HFFc6 (cell line): ENCODE measurements at regions not wholly inside any gene's neighbourhood (a gene's known extent, or its start where the extent isn't known, plus 50 kb on each side); places are given as distances from the start of the nearest gene placed in this dataset.
"Not testable (repeated sequence)": the region's sequence is repeated elsewhere in the genome, so short reads cannot be mapped to it uniquely, and the experiment has no call there.

Experiments used
- DNase-seq: peaks from one replicate; pipeline ENCODE4 v3.0.0-alpha.2; 2018
- H3K27ac Mint-ChIP-seq: 2 replicates; pipeline ENCODE4 v1.8.0; 2020; ENCODE audit warnings: mild to moderate bottlenecking, mixed read lengths
- H3K27me3 Mint-ChIP-seq: 2 replicates; pipeline ENCODE4 v1.8.0; 2021; ENCODE audit warnings: mild to moderate bottlenecking, moderate library complexity, mixed read lengths; ENCODE audit not compliant: insufficient read depth
- H3K36me3 Mint-ChIP-seq: 2 replicates; pipeline ENCODE4 v1.8.0; 2021; ENCODE audit warnings: low read depth, mixed read lengths
- H3K4me1 Mint-ChIP-seq: 2 replicates; pipeline ENCODE4 v1.8.0; 2020; ENCODE audit warnings: low read depth, mixed read lengths
- H3K4me3 Mint-ChIP-seq: 2 replicates; pipeline ENCODE4 v1.8.0; 2020; ENCODE audit warnings: mild to moderate bottlenecking, moderate library complexity, mixed read lengths
- H3K9me3 Mint-ChIP-seq: 2 replicates; pipeline ENCODE4 v1.8.0; 2020; ENCODE audit warnings: mild to moderate bottlenecking, mixed read lengths
- TF ChIP-seq, protein P1 (sequence below): fragments of 200-600 bp; sonication (generic); IDR thresholded peaks from 2 replicates; pipeline ENCODE4 v1.5.0; 2021; ENCODE audit warnings: antibody characterized with exemption, mild to moderate bottlenecking

DNA sequence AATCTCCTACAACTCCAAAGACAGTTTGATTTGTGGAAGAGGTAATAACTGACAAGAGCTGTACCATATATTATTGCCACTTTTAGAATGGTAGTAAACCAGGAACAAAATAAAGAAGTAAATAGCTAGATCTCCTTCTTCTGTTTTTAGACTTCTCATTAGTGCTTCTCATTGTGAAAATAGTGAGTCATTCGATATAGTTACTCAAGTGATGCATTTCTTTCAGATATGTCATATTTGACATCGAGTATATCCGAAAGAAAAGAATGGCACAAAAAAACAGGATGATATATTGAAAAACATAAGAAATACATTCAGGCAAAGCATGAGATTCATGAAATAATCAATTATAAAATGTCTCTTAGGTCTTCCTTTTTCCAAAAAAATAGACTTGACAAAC lies 1346.1 kb downstream of the BRINP3 start:
- peaks cover 32% of the 10 kb centered on the region for H3K9me3 Mint-ChIP-seq
- no peaks in the 10 kb centered on the region for H3K4me1 Mint-ChIP-seq
- H3K4me3 Mint-ChIP-seq: no peak overlapping the region
- DNase-seq: no peak
- peaks cover 1% of the 10 kb centered on the region; the same call in 1 of the 2 replicates for H3K27me3 Mint-ChIP-seq
- no peaks in the 10 kb centered on the region for H3K36me3 Mint-ChIP-seq
- H3K27ac Mint-ChIP-seq: no peak overlapping the region
- TF ChIP-seq, protein P1, sequence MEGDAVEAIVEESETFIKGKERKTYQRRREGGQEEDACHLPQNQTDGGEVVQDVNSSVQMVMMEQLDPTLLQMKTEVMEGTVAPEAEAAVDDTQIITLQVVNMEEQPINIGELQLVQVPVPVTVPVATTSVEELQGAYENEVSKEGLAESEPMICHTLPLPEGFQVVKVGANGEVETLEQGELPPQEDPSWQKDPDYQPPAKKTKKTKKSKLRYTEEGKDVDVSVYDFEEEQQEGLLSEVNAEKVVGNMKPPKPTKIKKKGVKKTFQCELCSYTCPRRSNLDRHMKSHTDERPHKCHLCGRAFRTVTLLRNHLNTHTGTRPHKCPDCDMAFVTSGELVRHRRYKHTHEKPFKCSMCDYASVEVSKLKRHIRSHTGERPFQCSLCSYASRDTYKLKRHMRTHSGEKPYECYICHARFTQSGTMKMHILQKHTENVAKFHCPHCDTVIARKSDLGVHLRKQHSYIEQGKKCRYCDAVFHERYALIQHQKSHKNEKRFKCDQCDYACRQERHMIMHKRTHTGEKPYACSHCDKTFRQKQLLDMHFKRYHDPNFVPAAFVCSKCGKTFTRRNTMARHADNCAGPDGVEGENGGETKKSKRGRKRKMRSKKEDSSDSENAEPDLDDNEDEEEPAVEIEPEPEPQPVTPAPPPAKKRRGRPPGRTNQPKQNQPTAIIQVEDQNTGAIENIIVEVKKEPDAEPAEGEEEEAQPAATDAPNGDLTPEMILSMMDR: no peak

DNA sequence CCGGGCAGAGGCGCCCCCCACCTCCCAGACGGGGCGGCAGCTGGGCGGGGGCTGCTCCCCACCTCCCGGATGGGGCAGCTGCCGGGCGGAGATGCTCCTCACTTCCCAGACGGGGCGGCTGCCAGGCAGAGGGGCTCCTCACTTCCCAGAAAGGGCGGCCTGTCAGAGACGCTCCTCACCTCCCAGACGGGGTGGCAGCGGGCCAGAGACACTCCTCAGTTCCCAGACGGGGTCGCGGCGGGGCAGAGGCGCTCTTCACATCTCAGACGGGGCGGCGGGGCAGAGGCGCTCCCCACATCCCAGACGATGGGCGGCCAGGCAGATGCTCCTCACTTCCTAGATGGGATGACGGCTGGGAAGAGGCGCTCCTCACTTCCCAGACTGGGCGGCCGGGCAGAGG lies 1337.9 kb downstream of the BRINP3 start:
- not testable (repeated sequence) for H3K4me1 Mint-ChIP-seq, H3K36me3 Mint-ChIP-seq, DNase-seq, H3K4me3 Mint-ChIP-seq, H3K27me3 Mint-ChIP-seq, H3K27ac Mint-ChIP-seq
- peaks cover 42% of the 10 kb centered on the region for H3K9me3 Mint-ChIP-seq

DNA sequence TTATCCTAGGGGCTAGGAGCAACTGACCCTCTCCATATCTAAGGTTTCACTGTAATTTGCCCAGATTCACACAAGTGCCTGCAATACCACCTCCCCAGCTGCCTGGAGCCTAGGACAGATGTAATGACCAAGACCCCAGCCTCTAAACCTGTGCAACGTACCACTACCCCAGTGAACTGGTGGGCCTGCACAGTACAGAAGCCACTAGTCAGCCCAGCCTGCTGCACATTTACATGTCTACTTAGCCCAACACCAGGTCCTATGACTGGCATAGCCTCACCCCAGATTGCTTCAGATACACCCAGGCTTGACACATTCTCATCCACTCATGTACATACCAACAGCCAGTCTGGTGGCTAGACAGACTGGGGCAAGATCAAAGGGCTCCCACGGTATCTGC lies 1336.6 kb downstream of the BRINP3 start:
- H3K27me3 Mint-ChIP-seq: no peaks in the 10 kb centered on the region
- H3K9me3 Mint-ChIP-seq: peaks cover 44% of the 10 kb centered on the region
- no peak overlapping the region for H3K4me3 Mint-ChIP-seq
- TF ChIP-seq, protein P1: no peak
- H3K4me1 Mint-ChIP-seq: no peaks in the 10 kb centered on the region
- no peak for DNase-seq
- no peaks in the 10 kb centered on the region for H3K36me3 Mint-ChIP-seq
- H3K27ac Mint-ChIP-seq: no peak overlapping the region

DNA sequence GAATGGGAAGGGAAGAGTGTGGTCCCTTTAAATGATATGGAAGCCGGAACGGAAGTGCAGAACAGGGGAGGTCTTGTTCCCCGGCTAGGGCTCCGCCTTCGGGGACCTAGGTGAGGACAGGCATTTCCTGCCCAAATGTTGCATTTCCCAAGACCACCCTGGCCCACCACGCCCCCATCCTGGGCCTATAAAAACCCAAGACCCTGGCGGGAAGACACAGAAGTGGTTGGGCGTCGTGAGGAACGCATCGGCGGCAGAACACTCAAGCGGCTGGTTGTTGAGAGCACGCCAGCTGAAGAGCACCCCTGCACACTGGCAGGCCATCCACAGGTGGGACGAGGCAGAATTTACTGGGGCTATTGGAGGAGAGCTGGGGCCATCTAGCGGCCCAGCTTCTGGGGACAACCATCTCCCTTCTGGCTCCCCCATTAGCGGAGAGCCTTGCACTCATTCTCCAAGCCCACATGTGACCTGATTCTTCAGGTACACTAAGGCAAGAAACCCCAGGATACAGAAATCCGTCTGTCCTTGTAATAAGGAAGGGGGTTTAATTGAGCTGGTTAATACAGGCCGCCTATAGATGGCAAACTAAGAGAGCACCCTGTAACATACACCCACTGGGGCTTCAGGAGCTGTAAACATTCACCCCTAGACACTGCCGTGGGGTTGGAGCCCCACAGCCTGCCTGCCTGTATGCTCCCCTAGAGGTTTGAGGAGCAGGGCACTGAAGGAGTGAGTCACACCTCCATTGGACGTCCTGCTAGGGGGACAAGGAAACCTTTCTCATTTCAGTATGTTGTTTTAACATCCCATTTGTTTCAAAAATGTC lies 1327.9 kb downstream of the BRINP3 start:
- Mint-ChIP-seq H3K9me3 (peaks cover 23% of the 10 kb centered on the region), H3K27me3 (no peaks in the 10 kb centered on the region), H3K4me1 (no peaks in the 10 kb centered on the region), H3K36me3 (0 out of 2 replicates have a peak, but pooled peaks cover 4% of the 10 kb centered on the region), H3K27ac (no peak overlapping the region), H3K4me3 (no peak overlapping the region)
- TF ChIP-seq, protein P1: no peak
- no peak for DNase-seq

DNA sequence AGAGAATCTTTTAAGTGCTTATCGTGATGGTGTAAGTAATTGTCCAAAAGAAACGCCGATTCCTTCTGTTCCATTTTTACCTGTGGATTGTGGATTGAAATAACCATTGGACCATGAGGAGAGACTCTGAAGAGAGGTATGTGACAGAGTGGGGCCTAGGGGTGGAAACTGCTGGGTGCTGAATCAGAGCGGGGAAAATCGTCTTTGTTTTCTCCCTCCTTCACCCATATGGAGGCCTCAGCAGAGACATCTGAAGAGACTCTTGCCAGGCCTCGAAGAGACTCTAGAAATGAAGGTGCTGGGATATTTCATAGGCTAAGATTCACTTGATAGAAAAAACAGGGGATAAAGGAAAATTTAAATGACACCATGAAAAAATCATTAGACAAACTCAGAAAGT lies 1327.0 kb downstream of the BRINP3 start:
- Mint-ChIP-seq H3K27me3 (no peaks in the 10 kb centered on the region), H3K36me3 (0 out of 2 replicates have a peak, but pooled peaks cover 4% of the 10 kb centered on the region), H3K27ac (no peak overlapping the region), H3K9me3 (peaks cover 21% of the 10 kb centered on the region), H3K4me1 (no peaks in the 10 kb centered on the region), H3K4me3 (no peak overlapping the region)
- TF ChIP-seq, protein P1: no peak
- no peak for DNase-seq

DNA sequence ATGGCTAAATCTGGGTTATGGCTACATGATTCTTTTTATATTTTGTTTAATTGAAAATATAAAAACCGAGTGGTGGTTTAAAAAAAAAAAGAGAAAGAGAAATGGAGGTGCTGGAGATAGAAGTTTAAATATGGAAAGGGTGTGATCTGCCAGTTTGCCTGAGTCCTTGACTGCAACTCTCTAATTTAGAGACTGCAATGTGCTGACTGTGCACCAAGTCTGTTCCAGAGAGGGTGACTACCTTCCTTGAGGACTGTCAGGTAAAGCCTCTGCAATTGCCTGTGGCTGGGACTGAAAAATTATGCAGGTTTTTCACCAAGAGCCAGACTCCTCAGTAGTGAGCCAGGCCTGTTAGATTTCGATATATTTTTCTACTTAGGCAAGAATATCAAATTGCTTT lies 1326.3 kb downstream of the BRINP3 start:
- Mint-ChIP-seq H3K4me1 (no peaks in the 10 kb centered on the region), H3K27me3 (no peaks in the 10 kb centered on the region), H3K36me3 (0 out of 2 replicates have a peak, but pooled peaks cover 4% of the 10 kb centered on the region), H3K4me3 (no peak overlapping the region), H3K9me3 (peaks cover 21% of the 10 kb centered on the region), H3K27ac (no peak overlapping the region)
- no peak for DNase-seq
- TF ChIP-seq, protein P1: no peak
